ENCODE measurements at regions not wholly inside any gene's neighbourhood (a gene's known extent, or its start where the extent isn't known, plus 50 kb on each side); places are given as distances from the start of the nearest gene placed in this dataset.

GRCh38 chr7:91557789-91558404 lies 293.7 kb downstream of the FZD1 start:
- ATAC-seq: no peak
- Histone ChIP-seq H3K4me3 (no peak overlapping the region), H3K4me1 (ENCODE audit: low read depth) (no peaks in the 10 kb centered on the region), H3K36me3 (ENCODE audit: low read depth) (no peaks in the 10 kb centered on the region), H3K9me3 (no peaks in the 10 kb centered on the region)
- TF ChIP-seq CTCF (IDR thresholded peaks at IDR 0.05): no peak
- no peak for DNase-seq
- intact Hi-C loops (cut with DNase I, micrococcal nuclease): no loop called here

- DNase-seq (no peak), ATAC-seq (no peak)
- TF ChIP-seq CTCF (IDR thresholded peaks at IDR 0.05): no peak
- Histone ChIP-seq H3K9me3 (no peaks in the 10 kb centered on the region), H3K36me3 (ENCODE audit: low read depth) (no peaks in the 10 kb centered on the region), H3K4me1 (ENCODE audit: low read depth) (no peaks in the 10 kb centered on the region), H3K4me3 (no peak overlapping the region)
- intact Hi-C loops (cut with DNase I, micrococcal nuclease): no loop called here
These were observed 295.7 kb downstream of the FZD1 start for GRCh38 chr7:91559947-91560346.

- Histone ChIP-seq H3K4me1 (ENCODE audit: low read depth) (no peaks in the 10 kb centered on the region), H3K4me3 (no peak overlapping the region), H3K36me3 (ENCODE audit: low read depth) (no peaks in the 10 kb centered on the region), H3K9me3 (no peaks in the 10 kb centered on the region)
- intact Hi-C loops (cut with DNase I, micrococcal nuclease): no loop called here
- TF ChIP-seq CTCF (IDR thresholded peaks at IDR 0.05): no peak
- DNase-seq: no peak
- no peak for ATAC-seq
These were observed 299.9 kb downstream of the FZD1 start for GRCh38 chr7:91564101-91564500.

GRCh38 chr7:91564541-91564940 lies 300.3 kb downstream of the FZD1 start:
- H3K36me3 ChIP-seq (ENCODE audit: low read depth): no peaks in the 10 kb centered on the region
- H3K4me1 ChIP-seq (ENCODE audit: low read depth): no peaks in the 10 kb centered on the region
- H3K9me3 ChIP-seq: no peaks in the 10 kb centered on the region
- ATAC-seq (no peak), DNase-seq (no peak)
- no peak overlapping the region for H3K4me3 ChIP-seq
- intact Hi-C loops (cut with DNase I, micrococcal nuclease): no loop called here
- TF ChIP-seq CTCF (IDR thresholded peaks at IDR 0.05): no peak

- no peaks in the 10 kb centered on the region for H3K4me1 ChIP-seq (ENCODE audit: low read depth)
- intact Hi-C loops (cut with DNase I, micrococcal nuclease): no loop called here
- H3K9me3 ChIP-seq: no peaks in the 10 kb centered on the region
- ATAC-seq: no peak
- no peaks in the 10 kb centered on the region for H3K36me3 ChIP-seq (ENCODE audit: low read depth)
- no peak for DNase-seq
- no peak overlapping the region for H3K4me3 ChIP-seq
- TF ChIP-seq CTCF (IDR thresholded peaks at IDR 0.05): no peak
These were observed 301.5 kb downstream of the FZD1 start for GRCh38 chr7:91565499-91566401.
